Lung (tissue), 11 donors: ENCODE measurements at regions not wholly inside any gene's neighbourhood (a gene's known extent, or its start where the extent isn't known, plus 50 kb on each side); places are given as distances from the start of the nearest gene placed in this dataset.

Experiments
- ATAC-seq: fragments of 200-7000 bp; cut with Tn5 transposase; one replicate; pipeline ENCODE4 v1.9.1; 2020; ENCODE audit warnings: moderate number of reproducible peaks; ENCODE audit not compliant: insufficient read depth, low FRiP score
- DNase-seq, 3 donors: peaks; one replicate each; pipeline ENCODE4 v3.0.0-alpha.2; 2013 to 2017
- H3K27ac ChIP-seq, 2 donors: one replicate each; pipeline ENCODE4 v1.5.1; 2013; ENCODE audit warnings: mild to moderate bottlenecking in 2 of 2, moderate library complexity in 2 of 2, control low read depth in 1 of 2, inconsistent platforms in 1 of 2, low read depth in 1 of 2, low read length in 1 of 2
- H3K27me3 ChIP-seq, 3 donors: one replicate each; pipeline ENCODE4 v1.5.1; 2013; ENCODE audit warnings: low read length in 2 of 3; ENCODE audit not compliant: control insufficient read depth in 3 of 3, insufficient read depth in 3 of 3
- H3K36me3 ChIP-seq, 4 donors: one replicate each; pipeline ENCODE4 v1.5.1; 2013; ENCODE audit warnings: low read length in 4 of 4, mild to moderate bottlenecking in 1 of 4, moderate library complexity in 1 of 4; ENCODE audit not compliant: control insufficient read depth in 4 of 4, insufficient read depth in 4 of 4
- H3K4me1 ChIP-seq, 5 donors: one replicate each; pipeline ENCODE4 v1.5.1; 2013; ENCODE audit warnings: low read length in 5 of 5, mild to moderate bottlenecking in 2 of 5, moderate library complexity in 1 of 5; ENCODE audit not compliant: control insufficient read depth in 5 of 5, insufficient read depth in 5 of 5
- H3K4me3 ChIP-seq: one replicate; pipeline ENCODE4 v1.5.1; 2013; ENCODE audit warnings: mild to moderate bottlenecking, control low read depth, moderate library complexity
- H3K9ac ChIP-seq, 2 donors: one replicate each; pipeline ENCODE4 v1.5.1; 2013; ENCODE audit warnings: low read length in 2 of 2, control low read depth in 1 of 2; ENCODE audit not compliant: insufficient read depth in 1 of 2
- H3K9me3 ChIP-seq, 4 donors: one replicate each; pipeline ENCODE4 v1.5.1; 2013; ENCODE audit warnings: low read length in 3 of 4, mild to moderate bottlenecking in 1 of 4, moderate library complexity in 1 of 4; ENCODE audit not compliant: control insufficient read depth in 4 of 4, insufficient read depth in 3 of 4
- WGBS, 2 donors: extraction: QIAGEN DNeasy Blood & Tissue Kit; methylation state at CpG; one replicate each; pipeline ENCODE4 v1.1.7; 2013; 5-methylcytosine and 5-hydroxymethylcytosine counted together
- TF ChIP-seq, protein P1 (sequence below): IDR thresholded peaks from 2 replicates; pipeline ENCODE4 v1.5.1; 2012; ENCODE audit warnings: mild to moderate bottlenecking; ENCODE audit errors: control extremely low read depth, extremely low read depth
- donor health status: control.
- donor health status: control.
- donor health status: Bipolar disorder and iron deficiency.
- donor health status: healthy.
- donor health status: DM: yes; HTN: yes; CAD: no.

DNA sequence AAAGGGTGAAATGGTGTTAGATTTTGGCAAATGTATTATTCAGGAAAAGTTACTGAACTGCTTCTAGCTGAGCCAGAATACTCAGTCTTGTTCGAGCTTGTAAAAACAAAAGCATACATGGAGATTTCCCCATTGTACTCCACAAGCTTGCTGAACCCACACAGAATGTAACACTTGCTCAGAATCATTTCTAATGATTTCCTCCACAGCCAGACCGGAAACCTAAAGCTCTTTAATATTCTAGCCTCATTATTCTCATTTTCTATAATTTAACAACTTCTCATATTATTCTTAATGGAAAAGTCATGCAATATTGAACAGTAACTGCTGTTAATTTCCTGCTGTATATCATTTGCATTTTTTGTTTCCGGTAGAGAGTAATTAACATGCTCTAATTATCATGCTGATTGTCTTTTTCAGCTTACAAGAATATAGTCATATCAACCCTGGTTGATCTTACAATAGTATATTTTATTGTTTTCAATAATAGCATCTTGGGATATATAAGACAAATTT, 1387.5 kb upstream of the EYS start:
- H3K9me3 ChIP-seq: no peaks in the 10 kb centered on the region
- H3K9ac ChIP-seq: no peak overlapping the region
- WGBS, 2 donors: 76 to 82% methylated on average over 3 of the region's 3 CpGs
- DNase-seq (no peak), ATAC-seq (no peak)
- no peak overlapping the region for H3K4me3 ChIP-seq
- H3K4me1 ChIP-seq: no peaks in the 10 kb centered on the region
- no peak overlapping the region for H3K27ac ChIP-seq
- TF ChIP-seq, protein P1, sequence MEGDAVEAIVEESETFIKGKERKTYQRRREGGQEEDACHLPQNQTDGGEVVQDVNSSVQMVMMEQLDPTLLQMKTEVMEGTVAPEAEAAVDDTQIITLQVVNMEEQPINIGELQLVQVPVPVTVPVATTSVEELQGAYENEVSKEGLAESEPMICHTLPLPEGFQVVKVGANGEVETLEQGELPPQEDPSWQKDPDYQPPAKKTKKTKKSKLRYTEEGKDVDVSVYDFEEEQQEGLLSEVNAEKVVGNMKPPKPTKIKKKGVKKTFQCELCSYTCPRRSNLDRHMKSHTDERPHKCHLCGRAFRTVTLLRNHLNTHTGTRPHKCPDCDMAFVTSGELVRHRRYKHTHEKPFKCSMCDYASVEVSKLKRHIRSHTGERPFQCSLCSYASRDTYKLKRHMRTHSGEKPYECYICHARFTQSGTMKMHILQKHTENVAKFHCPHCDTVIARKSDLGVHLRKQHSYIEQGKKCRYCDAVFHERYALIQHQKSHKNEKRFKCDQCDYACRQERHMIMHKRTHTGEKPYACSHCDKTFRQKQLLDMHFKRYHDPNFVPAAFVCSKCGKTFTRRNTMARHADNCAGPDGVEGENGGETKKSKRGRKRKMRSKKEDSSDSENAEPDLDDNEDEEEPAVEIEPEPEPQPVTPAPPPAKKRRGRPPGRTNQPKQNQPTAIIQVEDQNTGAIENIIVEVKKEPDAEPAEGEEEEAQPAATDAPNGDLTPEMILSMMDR: no peak
- no peaks in the 10 kb centered on the region for H3K36me3 ChIP-seq
- H3K27me3 ChIP-seq: no peaks in the 10 kb centered on the region

DNA sequence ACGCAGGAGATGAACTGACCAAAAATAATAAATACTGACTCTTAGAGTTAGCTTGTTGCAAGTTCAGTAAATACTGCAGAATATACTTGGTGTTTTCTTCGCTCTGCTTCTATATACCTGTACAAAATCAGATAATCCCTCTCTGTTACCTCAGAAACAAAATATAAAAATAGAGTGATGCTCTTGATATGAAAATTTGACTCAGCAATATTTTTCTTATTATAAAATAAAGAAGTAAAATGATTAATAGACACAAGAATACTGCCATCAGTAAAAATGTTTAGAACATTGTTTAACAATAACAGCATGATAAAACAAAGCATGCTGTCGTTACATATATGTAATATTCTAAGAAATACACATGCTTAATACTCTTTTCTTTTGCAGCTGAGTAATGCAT, 1366.9 kb upstream of the EYS start:
- ATAC-seq (no peak), DNase-seq (no peak)
- Histone ChIP-seq H3K4me1 (no peaks in the 10 kb centered on the region), H3K27me3 (no peaks in the 10 kb centered on the region), H3K9ac (no peak overlapping the region), H3K36me3 (no peaks in the 10 kb centered on the region), H3K27ac (no peak overlapping the region), H3K9me3 (peaks cover 0 to 2% (median 0%) of the 10 kb centered on the region in 4 donors), H3K4me3 (no peak overlapping the region)
- TF ChIP-seq, protein P1: no peak
- 71% methylated on average over 3 of the region's 3 CpGs for WGBS, 2 donors

DNA sequence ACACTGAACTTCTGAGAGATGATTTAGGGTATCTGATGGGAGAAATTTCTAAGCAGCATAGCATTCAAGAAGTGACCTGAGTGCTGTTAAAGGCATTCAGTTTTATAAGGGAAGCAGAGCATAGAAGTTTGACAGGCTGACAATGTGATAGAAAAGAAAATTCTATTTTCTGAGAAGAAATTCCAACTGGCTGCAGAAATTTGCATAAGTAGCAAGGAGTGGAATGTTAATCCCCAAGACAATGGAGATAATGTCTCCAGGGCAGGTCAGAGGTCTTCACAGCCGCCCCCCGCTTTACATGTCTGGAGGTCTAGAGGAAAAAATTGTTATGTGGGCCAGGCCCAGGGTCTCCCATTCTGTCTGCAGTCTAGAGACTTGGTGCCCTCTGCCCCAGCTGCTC, 1361.8 kb upstream of the EYS start:
- H3K9me3 ChIP-seq: peaks cover 0 to 2% (median 0%) of the 10 kb centered on the region in 4 donors
- no peaks in the 10 kb centered on the region for H3K36me3 ChIP-seq
- DNase-seq (no peak), ATAC-seq (no peak)
- no peak overlapping the region for H3K27ac ChIP-seq
- WGBS, 2 donors: 92 to 95% methylated on average over 2 of the region's 2 CpGs
- no peak overlapping the region for H3K4me3 ChIP-seq
- TF ChIP-seq, protein P1: no peak
- H3K4me1 ChIP-seq: no peaks in the 10 kb centered on the region
- no peak overlapping the region for H3K9ac ChIP-seq
- H3K27me3 ChIP-seq: no peaks in the 10 kb centered on the region

DNA sequence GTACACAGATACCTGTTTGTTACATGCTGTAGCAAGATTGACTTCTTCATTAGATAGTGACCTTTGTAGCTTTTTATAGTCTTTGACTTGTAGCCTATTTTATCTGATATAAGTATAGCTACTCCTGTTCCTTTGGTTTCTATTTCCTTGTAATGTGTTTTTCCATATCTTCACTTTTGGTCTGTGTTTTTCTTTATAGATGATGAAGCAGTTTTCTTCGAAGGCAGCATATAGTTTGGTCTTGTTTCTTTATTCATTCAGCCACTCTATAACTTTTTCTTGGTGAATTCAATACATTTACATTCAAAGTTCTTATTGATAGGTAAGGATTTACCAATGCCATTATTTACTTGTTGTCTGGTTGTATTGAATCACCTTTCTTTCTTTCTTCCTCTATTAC, 1357.3 kb upstream of the EYS start:
- TF ChIP-seq, protein P1: no peak
- WGBS, 2 donors: 71 to 80% methylated on average over 1 of the region's 1 CpG
- no peak for DNase-seq
- Histone ChIP-seq H3K4me1 (no peaks in the 10 kb centered on the region), H3K27me3 (no peaks in the 10 kb centered on the region), H3K27ac (no peak overlapping the region), H3K9me3 (peaks cover 0 to 2% (median 0%) of the 10 kb centered on the region in 4 donors), H3K9ac (no peak overlapping the region), H3K36me3 (no peaks in the 10 kb centered on the region), H3K4me3 (no peak overlapping the region)
- ATAC-seq: no peak
